Immature natural killer cell (primary cell): ENCODE measurements at regions not wholly inside any gene's neighbourhood (a gene's known extent, or its start where the extent isn't known, plus 50 kb on each side); places are given as distances from the start of the nearest gene placed in this dataset.

Source experiments
- DNase-seq, 3 donors: peaks; one replicate each; pipeline ENCODE4 v3.0.0; 2022; ENCODE audit warnings: mixed read lengths in 1 of 3
- H3K27ac Mint-ChIP-seq, 6 donors: one replicate each; pipeline ENCODE4 v1.8.0; 2020; ENCODE audit warnings: mixed read lengths in 6 of 6, mild to moderate bottlenecking in 5 of 6, inconsistent platforms in 4 of 6, moderate library complexity in 3 of 6
- H3K27me3 Mint-ChIP-seq, 3 donors: one replicate each; pipeline ENCODE4 v1.8.0; 2020 to 2021; ENCODE audit warnings: low read depth in 3 of 3, mild to moderate bottlenecking in 3 of 3, mixed read lengths in 3 of 3, moderate library complexity in 3 of 3, inconsistent platforms in 1 of 3
- H3K36me3 Mint-ChIP-seq, 3 donors: one replicate each; pipeline ENCODE4 v1.8.0; 2020; ENCODE audit warnings: mixed read lengths in 3 of 3, inconsistent platforms in 2 of 3, mild to moderate bottlenecking in 2 of 3
- H3K4me1 Mint-ChIP-seq, 2 donors: one replicate each; pipeline ENCODE4 v1.8.0; 2020; ENCODE audit warnings: inconsistent platforms in 2 of 2, mild to moderate bottlenecking in 2 of 2, mixed read lengths in 2 of 2, moderate library complexity in 1 of 2
- H3K4me3 Mint-ChIP-seq, 5 donors: one replicate each; pipeline ENCODE4 v1.8.0; 2020; ENCODE audit warnings: mild to moderate bottlenecking in 5 of 5, mixed read lengths in 5 of 5, inconsistent platforms in 3 of 5, moderate library complexity in 3 of 5
- H3K9me3 Mint-ChIP-seq, 6 donors: one replicate each; pipeline ENCODE4 v1.8.0; 2020; ENCODE audit warnings: mild to moderate bottlenecking in 6 of 6, mixed read lengths in 6 of 6, inconsistent platforms in 4 of 6, moderate library complexity in 3 of 6

DNA sequence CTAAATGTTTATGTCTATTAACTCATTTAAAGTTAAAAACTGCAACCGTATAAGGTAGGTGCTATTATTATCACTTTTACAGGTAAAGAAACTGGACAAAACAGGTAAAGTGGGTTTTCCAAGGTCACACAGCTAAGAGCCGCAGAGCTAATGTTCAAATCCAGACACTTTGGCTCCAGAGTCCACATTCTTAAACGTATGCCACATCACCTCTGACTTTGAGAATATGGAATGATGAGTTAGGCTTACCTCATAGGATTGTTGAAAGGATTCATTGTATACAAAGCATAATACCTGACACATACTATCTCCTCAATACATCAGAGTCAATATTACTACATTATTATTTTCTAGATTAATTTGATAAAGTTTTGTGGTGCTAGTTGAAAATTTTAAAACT is 240.9 kb upstream of the STT3B start:
- H3K27ac Mint-ChIP-seq, result no peak overlapping the region
- DNase-seq, result no peak
- H3K4me1 Mint-ChIP-seq, result peaks cover 0 to 12% of the 10 kb centered on the region in 2 donors
- peaks cover 0 to 3% (median 0%) of the 10 kb centered on the region in 6 donors for H3K9me3 Mint-ChIP-seq
- peaks cover 0 to 3% (median 0%) of the 10 kb centered on the region in 3 donors for H3K36me3 Mint-ChIP-seq
- peaks cover 0 to 2% (median 0%) of the 10 kb centered on the region in 3 donors for H3K27me3 Mint-ChIP-seq
- H3K4me3 Mint-ChIP-seq, result no peak overlapping the region

- H3K36me3 Mint-ChIP-seq, result peaks cover 0 to 3% (median 0%) of the 10 kb centered on the region in 3 donors
- no peak overlapping the region for H3K4me3 Mint-ChIP-seq
- H3K4me1 Mint-ChIP-seq, result no peaks in the 10 kb centered on the region
- H3K9me3 Mint-ChIP-seq, result peaks cover 0 to 3% (median 0%) of the 10 kb centered on the region in 6 donors
- H3K27ac Mint-ChIP-seq, result no peak overlapping the region
- no peak for DNase-seq
- H3K27me3 Mint-ChIP-seq, result peaks cover 0 to 2% (median 2%) of the 10 kb centered on the region in 3 donors
Observed at GRCh38 chr3:31294430-31295149, 238.1 kb upstream of the STT3B start.

DNA sequence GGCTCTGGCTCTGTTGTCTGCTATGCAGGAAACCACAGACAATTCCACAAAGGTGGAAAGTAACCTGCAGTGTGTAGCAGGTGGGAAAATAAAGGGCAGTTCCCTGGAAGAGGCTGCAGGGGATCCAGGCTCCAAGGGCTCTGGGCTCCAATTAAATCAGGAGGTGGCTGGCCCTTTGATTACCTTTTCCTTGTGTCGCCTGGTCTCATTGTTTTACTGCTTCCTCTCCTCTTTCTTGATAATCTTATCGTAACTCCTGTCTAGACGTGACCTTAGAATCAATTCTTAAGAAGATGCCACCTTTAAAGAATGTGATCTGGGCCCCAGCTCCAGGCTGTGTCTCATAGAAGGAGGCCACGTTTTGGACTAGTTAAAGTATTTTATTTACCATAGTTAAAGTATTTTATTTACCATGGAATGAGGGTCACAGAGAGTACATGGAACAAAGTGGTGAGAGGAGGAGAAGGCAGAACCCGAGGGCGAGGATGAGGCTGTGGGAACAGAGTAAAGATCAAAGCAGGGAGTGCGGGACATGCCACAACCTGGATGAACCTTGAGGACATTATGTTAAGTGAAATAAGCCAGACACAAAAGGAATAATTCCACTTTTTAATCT is 237.5 kb upstream of the STT3B start:
- no peak for DNase-seq
- H3K36me3 Mint-ChIP-seq, result peaks cover 0 to 3% (median 0%) of the 10 kb centered on the region in 3 donors
- no peaks in the 10 kb centered on the region for H3K4me1 Mint-ChIP-seq
- H3K9me3 Mint-ChIP-seq, result peaks cover 0 to 3% (median 0%) of the 10 kb centered on the region in 6 donors
- peaks cover 0 to 2% (median 2%) of the 10 kb centered on the region in 3 donors for H3K27me3 Mint-ChIP-seq
- no peak overlapping the region for H3K4me3 Mint-ChIP-seq
- H3K27ac Mint-ChIP-seq, result no peak overlapping the region

GRCh38 chr3:31297726-31298298 is 234.9 kb upstream of the STT3B start:
- Mint-ChIP-seq H3K4me1 (no peaks in the 10 kb centered on the region), H3K27ac (no peak overlapping the region), H3K36me3 (peaks cover 0 to 3% (median 0%) of the 10 kb centered on the region in 3 donors), H3K27me3 (peaks cover 0 to 2% (median 2%) of the 10 kb centered on the region in 3 donors), H3K9me3 (peaks cover 0 to 3% (median 0%) of the 10 kb centered on the region in 6 donors), H3K4me3 (no peak overlapping the region)
- no peak for DNase-seq

- no peaks in the 10 kb centered on the region for H3K36me3 Mint-ChIP-seq
- no peak overlapping the region for H3K4me3 Mint-ChIP-seq
- no peaks in the 10 kb centered on the region for H3K4me1 Mint-ChIP-seq
- no peak for DNase-seq
- H3K27ac Mint-ChIP-seq, result no peak overlapping the region
- peaks cover 0 to 3% (median 0%) of the 10 kb centered on the region in 6 donors for H3K9me3 Mint-ChIP-seq
- peaks cover 0 to 2% (median under 1%) of the 10 kb centered on the region in 3 donors for H3K27me3 Mint-ChIP-seq
Observed at GRCh38 chr3:31300456-31301443, 232.0 kb upstream of the STT3B start.

- peaks cover 0 to 3% (median 2%) of the 10 kb centered on the region in 3 donors for H3K27me3 Mint-ChIP-seq
- H3K36me3 Mint-ChIP-seq, result no peaks in the 10 kb centered on the region
- peaks cover 0 to 3% (median 0%) of the 10 kb centered on the region in 6 donors for H3K9me3 Mint-ChIP-seq
- no peak overlapping the region for H3K4me3 Mint-ChIP-seq
- no peaks in the 10 kb centered on the region for H3K4me1 Mint-ChIP-seq
- DNase-seq, result no peak
- no peak overlapping the region for H3K27ac Mint-ChIP-seq
Observed at GRCh38 chr3:31302343-31302742, 230.4 kb upstream of the STT3B start.

- Mint-ChIP-seq H3K4me1 (no peaks in the 10 kb centered on the region), H3K36me3 (no peaks in the 10 kb centered on the region), H3K4me3 (no peak overlapping the region), H3K27me3 (peaks cover 0 to 3% (median 0%) of the 10 kb centered on the region in 3 donors), H3K27ac (no peak overlapping the region), H3K9me3 (peaks cover 0 to 3% (median 0%) of the 10 kb centered on the region in 6 donors)
- DNase-seq, result no peak
Observed at GRCh38 chr3:31305340-31305739, 227.4 kb upstream of the STT3B start.

GRCh38 chr3:31307131-31307785 is 225.5 kb upstream of the STT3B start:
- no peak overlapping the region for H3K4me3 Mint-ChIP-seq
- H3K27me3 Mint-ChIP-seq, result peaks cover 0 to 3% (median 2%) of the 10 kb centered on the region in 3 donors
- no peak overlapping the region for H3K27ac Mint-ChIP-seq
- peaks cover 0 to 4% (median 0%) of the 10 kb centered on the region in 6 donors for H3K9me3 Mint-ChIP-seq
- DNase-seq, result no peak
- no peaks in the 10 kb centered on the region for H3K36me3 Mint-ChIP-seq
- no peaks in the 10 kb centered on the region for H3K4me1 Mint-ChIP-seq

GRCh38 chr3:31311559-31311958 is 221.2 kb upstream of the STT3B start:
- Mint-ChIP-seq H3K4me1 (no peaks in the 10 kb centered on the region), H3K27me3 (peaks cover 2 to 4% (median 3%) of the 10 kb centered on the region in 3 donors), H3K27ac (no peak overlapping the region), H3K9me3 (peaks cover 0 to 10% (median 2%) of the 10 kb centered on the region in 6 donors), H3K4me3 (no peak overlapping the region), H3K36me3 (peaks cover 0 to 6% (median 4%) of the 10 kb centered on the region in 3 donors)
- DNase-seq, result no peak

GRCh38 chr3:31312400-31312799 is 220.3 kb upstream of the STT3B start:
- no peaks in the 10 kb centered on the region for H3K4me1 Mint-ChIP-seq
- no peak overlapping the region for H3K4me3 Mint-ChIP-seq
- H3K9me3 Mint-ChIP-seq, result peaks cover 1 to 7% (median 4%) of the 10 kb centered on the region in 6 donors
- no peak for DNase-seq
- peaks cover 0 to 6% (median 4%) of the 10 kb centered on the region in 3 donors for H3K36me3 Mint-ChIP-seq
- peaks cover 1 to 3% (median 2%) of the 10 kb centered on the region in 3 donors for H3K27me3 Mint-ChIP-seq
- H3K27ac Mint-ChIP-seq, result no peak overlapping the region

DNA sequence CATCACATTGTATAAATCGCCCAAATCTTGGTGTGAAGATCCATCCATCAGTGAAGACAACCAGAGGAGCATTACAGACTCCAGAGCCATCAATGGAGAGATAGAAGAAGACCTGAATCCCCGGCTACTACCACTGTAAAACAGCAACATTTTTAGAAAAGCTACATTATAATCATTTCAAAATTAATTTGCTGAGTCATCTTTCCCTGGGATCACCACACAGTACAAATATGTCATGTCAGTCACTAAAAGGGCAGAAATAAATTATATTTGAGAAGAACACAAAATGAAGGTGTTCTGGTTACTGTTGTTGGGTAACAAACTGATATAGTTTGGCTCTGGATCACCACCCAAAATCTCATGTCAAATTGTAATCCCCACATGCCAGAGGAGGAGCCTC is 218.5 kb upstream of the STT3B start:
- Mint-ChIP-seq H3K27me3 (peaks cover 1 to 3% (median 2%) of the 10 kb centered on the region in 3 donors), H3K36me3 (peaks cover 0 to 6% (median 4%) of the 10 kb centered on the region in 3 donors), H3K4me3 (no peak overlapping the region), H3K4me1 (no peaks in the 10 kb centered on the region), H3K27ac (no peak overlapping the region), H3K9me3 (peaks cover 1 to 7% (median 4%) of the 10 kb centered on the region in 6 donors)
- DNase-seq, result no peak

- H3K36me3 Mint-ChIP-seq, result peaks cover 0 to 4% (median 3%) of the 10 kb centered on the region in 3 donors
- H3K4me3 Mint-ChIP-seq, result no peak overlapping the region
- peaks cover 0 to 7% (median 3%) of the 10 kb centered on the region in 6 donors for H3K9me3 Mint-ChIP-seq
- no peaks in the 10 kb centered on the region for H3K4me1 Mint-ChIP-seq
- peaks cover 0 to 5% (median 2%) of the 10 kb centered on the region in 3 donors for H3K27me3 Mint-ChIP-seq
- H3K27ac Mint-ChIP-seq, result no peak overlapping the region
- DNase-seq, result no peak
Observed at GRCh38 chr3:31319332-31319731, 213.4 kb upstream of the STT3B start.

GRCh38 chr3:31321620-31322019 is 211.1 kb upstream of the STT3B start:
- Mint-ChIP-seq H3K36me3 (no peaks in the 10 kb centered on the region), H3K27me3 (peaks cover 0 to 5% (median 3%) of the 10 kb centered on the region in 3 donors), H3K9me3 (peaks cover 0 to 3% (median 0%) of the 10 kb centered on the region in 6 donors), H3K4me1 (no peaks in the 10 kb centered on the region), H3K27ac (no peak overlapping the region), H3K4me3 (no peak overlapping the region)
- DNase-seq, result no peak
